Heart right ventricle (tissue), 16 donors: ENCODE measurements at regions not wholly inside any gene's neighbourhood (a gene's known extent, or its start where the extent isn't known, plus 50 kb on each side); places are given as distances from the start of the nearest gene placed in this dataset.

Source experiments
- ATAC-seq, 8 donors: fragments of 200-7000 bp; cut with Tn5 transposase; one replicate each; pipeline ENCODE4 v1.9.1; 2020; ENCODE audit warnings: mild to moderate bottlenecking in 8 of 8, moderate library complexity in 8 of 8, moderate number of reproducible peaks in 1 of 8
- DNase-seq, 2 donors: peaks; one replicate each; pipeline ENCODE4 v3.0.0-alpha.2; 2020
- H3K27ac ChIP-seq, 10 donors: fragments of 200-600 bp; sonication (generic) in 2 of 10; one replicate each; pipeline versions ENCODE4 v1.5.0 to v1.8.0; 2020 to 2022; ENCODE audit warnings: mild to moderate bottlenecking in 3 of 10
- H3K27me3 ChIP-seq, 7 donors: fragments of 200-600 bp; one replicate each; pipeline ENCODE4 v1.8.0; 2021 to 2022; ENCODE audit warnings: mild to moderate bottlenecking in 2 of 7
- H3K36me3 ChIP-seq, 9 donors: fragments of 200-600 bp; sonication (generic) in 1 of 9; one replicate each; pipeline versions ENCODE4 v1.5.0 to v1.8.0; 2020 to 2022; ENCODE audit warnings: mild to moderate bottlenecking in 2 of 9
- H3K4me1 ChIP-seq, 9 donors: fragments of 200-600 bp; sonication (generic) in 1 of 9; one replicate each; pipeline versions ENCODE4 v1.5.0 to v1.8.0; 2020 to 2022; ENCODE audit warnings: mild to moderate bottlenecking in 4 of 9
- H3K4me3 ChIP-seq, 10 donors: fragments of 200-600 bp; sonication (generic) in 2 of 10; one replicate each; pipeline versions ENCODE4 v1.5.0 to v1.8.0; 2020 to 2022; ENCODE audit warnings: mild to moderate bottlenecking in 7 of 10, moderate library complexity in 2 of 10
- H3K9me3 ChIP-seq, 11 donors: fragments of 200-600 bp in 10 of 11; sonication (generic) in 2 of 11; one replicate each; pipeline versions ENCODE4 v1.5.0 to v1.8.0; 2013 to 2022; ENCODE audit warnings: mild to moderate bottlenecking in 2 of 11, control low read depth in 1 of 11, moderate library complexity in 1 of 11
- CTCF ChIP-seq, 9 donors: fragments of 200-600 bp; sonication (generic) in 2 of 9; IDR thresholded peaks; one replicate each; pipeline versions ENCODE4 v1.5.0 to v1.8.0; 2021 to 2022; ENCODE audit warnings: antibody characterized with exemption in 9 of 9, mild to moderate bottlenecking in 5 of 9, moderate library complexity in 1 of 9
- WGBS, 2 donors: extraction: QIAGEN DNeasy Blood & Tissue Kit; methylation state at CpG; one replicate each; pipeline ENCODE4 v1.1.7; 2013; ENCODE audit warnings: inconsistent platforms in 1 of 2; 5-methylcytosine and 5-hydroxymethylcytosine counted together
- intact Hi-C, 10 donors: fragments of 100-400 bp; cut with DNase I; formaldehyde crosslinking; loops; one replicate each; pipeline versions ENCODE4 v1.11.1 to v1.14.2; 2022
- donor health status: Arrhythmogenic right ventricular cardiomyopathy.
- donor health status: ischemic (EF 13 %, LVEDD 7.1; RV severe dilation, severe dysfunction).
- donor health status: healthy with polysubstance abuse.
- donor health status: DM: no; HTN: yes; CAD: no.
- donor health status: DM: no; HTN: no; CAD: no.
- donor health status: ischemic (EF 25% LVEDD 6.9; RV normal size, moderate dysfunction).
- donor health status: ischemic (EF 25% LVEDD 5.7; RV mildly dilated, moderate dysfunction).
- donor health status: healthy.
- donor health status: DM: yes; HTN: yes; CAD: no.
- donor health status: Ischemic cardiomyopathy.
- donor health status: ischemic (EF 35%, LVEDD 5.7; RV mildly dilated, moderate dysfunction).
- donor health status: nonischemic (EF 11% LVEDD 7.7; RV severe dilation, severe dysfunction).
- donor health status: DM: yes; HTN: yes; CAD: no.
- donor health status: PGD.
- donor health status: ischemic (EF 29% LVEDD 5.4; RV normal size, mild dysfunction).
- donor health status: nonischemic (EF 23%, LVEDD 6.1; RV moderate dilation, normal function).

- Histone ChIP-seq H3K4me1 (no peaks in the 10 kb centered on the region), H3K4me3 (no peak overlapping the region), H3K9me3 (peaks cover 0 to 4% (median 0%) of the 10 kb centered on the region in 11 donors), H3K27ac (no peak overlapping the region), H3K27me3 (no peaks in the 10 kb centered on the region), H3K36me3 (no peaks in the 10 kb centered on the region)
- DNase-seq, result no peak
- no peak for ATAC-seq
- intact Hi-C loops, result loop anchor here in 1 of 10 donors (10.0 kb wide), 1 partner anchor 59 kb away; no protein-coding TSS in a partner anchor
- no peak for TF ChIP-seq CTCF (IDR thresholded peaks at IDR 0.05)
Observed at GRCh38 chr18:60445341-60445740, 72.8 kb upstream of the MC4R start.

- DNase-seq (no peak), ATAC-seq (no peak)
- Histone ChIP-seq H3K27ac (no peak overlapping the region), H3K27me3 (no peaks in the 10 kb centered on the region), H3K4me1 (no peaks in the 10 kb centered on the region), H3K9me3 (peaks cover 0 to 4% (median 0%) of the 10 kb centered on the region in 11 donors), H3K36me3 (no peaks in the 10 kb centered on the region), H3K4me3 (no peak overlapping the region)
- intact Hi-C loops, result loop anchor here in 1 of 10 donors (10.0 kb wide), 1 partner anchor 58 kb away; no protein-coding TSS in a partner anchor
- WGBS, 2 donors, result 57 to 68% methylated on average over 5 of the region's 5 CpGs
- TF ChIP-seq CTCF (IDR thresholded peaks at IDR 0.05), result no peak
Observed at GRCh38 chr18:60446821-60447220, 74.2 kb upstream of the MC4R start.

- TF ChIP-seq CTCF (IDR thresholded peaks at IDR 0.05), result no peak
- 70 to 83% methylated on average over 3 of the region's 3 CpGs for WGBS, 2 donors
- no peak for DNase-seq
Observed at GRCh38 chr18:60448487-60449267, 76.1 kb upstream of the MC4R start.

GRCh38 chr18:60452421-60452820, 79.8 kb upstream of the MC4R start:
- Histone ChIP-seq H3K27me3 (no peaks in the 10 kb centered on the region), H3K9me3 (peaks cover 0 to 11% (median 0%) of the 10 kb centered on the region in 11 donors), H3K4me1 (no peaks in the 10 kb centered on the region), H3K27ac (no peak overlapping the region), H3K4me3 (no peak overlapping the region), H3K36me3 (no peaks in the 10 kb centered on the region)
- ATAC-seq (no peak), DNase-seq (no peak)
- no peak for TF ChIP-seq CTCF (IDR thresholded peaks at IDR 0.05)
- intact Hi-C loops, result no loop called here
- WGBS, 2 donors, result 40 to 49% methylated on average over 1 of the region's 1 CpG

More at GRCh38 chr18:60448487-60449267, 76.1 kb upstream of the MC4R start:
- Histone ChIP-seq H3K9me3 (peaks cover 0 to 4% (median 0%) of the 10 kb centered on the region in 11 donors), H3K4me1 (no peaks in the 10 kb centered on the region), H3K27ac (no peak overlapping the region), H3K4me3 (no peak overlapping the region), H3K36me3 (no peaks in the 10 kb centered on the region), H3K27me3 (no peaks in the 10 kb centered on the region)
- intact Hi-C loops, result loop anchor here in 1 of 10 donors (10.0 kb wide), 1 partner anchor 56 kb away; no protein-coding TSS in a partner anchor
- no peak for ATAC-seq
